Gastrocnemius medialis (tissue), 4 donors: ENCODE measurements at regions not wholly inside any gene's neighbourhood (a gene's known extent, or its start where the extent isn't known, plus 50 kb on each side); places are given as distances from the start of the nearest gene placed in this dataset.

Source experiments
- CTCF ChIP-seq, 5 experiments: fragments of 450-650 bp in 3 of 5; fragments of 200-600 bp in 2 of 5; sonication (generic) in 2 of 5; IDR thresholded peaks in 4 of 5; conservative IDR thresholded peaks in 1 of 5; 1 replicate in 4 of 5; 2 replicates in 1 of 5; pipeline ENCODE4 v1.5.1; 2016 to 2019; ENCODE audit warnings: antibody characterized with exemption in 5 of 5, mild to moderate bottlenecking in 3 of 5, moderate library complexity in 3 of 5
- POLR2A ChIP-seq, 2 donors: fragments of 450-650 bp; IDR thresholded peaks; one replicate each; pipeline ENCODE4 v1.6.1; 2017; ENCODE audit warnings: antibody characterized with exemption in 2 of 2, mild to moderate bottlenecking in 2 of 2, moderate library complexity in 2 of 2

DNA sequence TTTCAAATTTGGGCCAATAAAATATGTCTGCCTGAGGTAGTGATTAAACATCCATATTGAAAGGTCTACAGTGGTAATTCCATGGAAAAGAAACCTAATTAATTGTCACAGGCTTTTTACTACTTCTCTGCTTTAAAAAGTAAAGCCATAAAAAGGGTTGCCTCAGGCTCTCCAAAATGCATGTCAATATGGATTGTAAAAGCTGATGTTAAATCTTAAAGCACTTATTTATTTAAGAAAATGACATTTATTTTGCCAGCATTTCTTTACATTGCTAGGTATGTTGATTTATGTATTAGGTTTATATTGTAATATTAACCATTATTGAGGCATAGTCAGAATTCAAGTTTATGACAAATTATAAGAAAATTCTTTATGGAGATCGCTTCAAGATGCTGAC, 133.2 kb downstream of the OPN5 start:
- TF ChIP-seq CTCF (IDR thresholded peaks at IDR 0.05 in 4 of 5, conservative IDR thresholded peaks at IDR 0.05 in 1 of 5) (no peak), POLR2A (IDR thresholded peaks at IDR 0.05) (no peak)
